HepG2 (cell line): ENCODE measurements at regions not wholly inside any gene's neighbourhood (a gene's known extent, or its start where the extent isn't known, plus 50 kb on each side); places are given as distances from the start of the nearest gene placed in this dataset.

ENCODE experiments used
- ATAC-seq: fragments of 200-7000 bp; cut with Tn5 transposase; 3 replicates; pipeline ENCODE4 v1.9.1; 2020; ENCODE audit warnings: mild to moderate bottlenecking, moderate library complexity
- BruUV-seq: library from RNA; stranded (reverse); fragments of 400-500 nt; replicated peaks from 2 replicates; lab custom pipeline; 2021; lab: Mats Ljungman, UMichigan
- CTCF ChIA-PET: fragments of 300-600 bp; formaldehyde crosslinking; extraction: SDS; loops from one replicate; lab custom pipeline; 2021; ENCODE audit warnings: low total read pairs, inconsistent platforms, low intra/inter-chr PET ratio; lab: Yijun Ruan, JAX
- POLR2A ChIA-PET: fragments of 350-600 bp; sonication (Branson Sonifier 250); formaldehyde crosslinking; loops from one replicate; lab custom pipeline; 2020; ENCODE audit warnings: antibody characterized with exemption, inconsistent platforms; lab: Yijun Ruan, JAX
- DNase-seq: peaks from one replicate; pipeline ENCODE4 v3.0.0-alpha.2; 2015; ENCODE audit warnings: low spot score
- FAIRE-seq: peaks from 3 replicates; lab custom pipeline; 2011; peaks lifted over from hg19 to GRCh38; lab: Jason Lieb, UNC
- H2AFZ ChIP-seq: one replicate; pipeline ENCODE4 v1.6.1; 2011; ENCODE audit warnings: low read length, inconsistent platforms
- H3K27ac ChIP-seq: fragments of 300-600 bp; 3 replicates; pipeline ENCODE4 v1.8.0; 2011; ENCODE audit warnings: mixed run types, mild to moderate bottlenecking, mixed read lengths, low read length, inconsistent platforms; ENCODE audit not compliant: insufficient read depth; ENCODE audit errors: extremely low read length
- H3K27me3 ChIP-seq, 2 experiments: fragments of 200-600 bp in 1 of 2; 2 replicates in 1 of 2; 3 replicates in 1 of 2; pipeline versions ENCODE4 v1.6.0 to v1.8.0; 2011; ENCODE audit warnings: low read length in 2 of 2, mild to moderate bottlenecking in 2 of 2, moderate library complexity in 2 of 2, inconsistent platforms in 1 of 2; ENCODE audit not compliant: insufficient read depth in 2 of 2, control insufficient read depth in 1 of 2
- H3K36me3 ChIP-seq, 2 experiments: fragments of 200-600 bp in 1 of 2; replicated peaks in 1 of 2; 2 replicates in 1 of 2; 3 replicates in 1 of 2; pipeline versions ENCODE4 v1.5.1 to v1.8.0; 2011; ENCODE audit warnings: low read length in 2 of 2, inconsistent platforms in 1 of 2; ENCODE audit not compliant: insufficient read depth in 2 of 2, control insufficient read depth in 1 of 2
- H3K4me1 ChIP-seq: 2 replicates; pipeline ENCODE4 v1.5.1; 2012; ENCODE audit warnings: low read length, inconsistent platforms; ENCODE audit not compliant: insufficient read depth
- H3K4me2 ChIP-seq: 2 replicates; pipeline ENCODE4 v1.6.0; 2011; ENCODE audit warnings: low read depth, low read length, inconsistent platforms
- H3K4me3 ChIP-seq, 3 experiments: fragments of 200-600 bp in 1 of 3; sonication (generic), shearing (Covaris generic) in 1 of 3; replicated peaks in 1 of 3; 2 replicates each; pipeline ENCODE4 v1.5.1; 2011 to 2016; ENCODE audit warnings: low read length in 3 of 3, inconsistent platforms in 2 of 3, low read depth in 2 of 3, mild to moderate bottlenecking in 2 of 3, control low read depth in 1 of 3, mixed read lengths in 1 of 3; ENCODE audit not compliant: insufficient read depth in 1 of 3
- H3K79me2 ChIP-seq: one replicate; pipeline ENCODE4 v1.6.1; 2011; ENCODE audit warnings: low read length, inconsistent platforms; ENCODE audit not compliant: insufficient read depth
- H3K9ac ChIP-seq: 2 replicates; pipeline ENCODE4 v1.6.0; 2011; ENCODE audit warnings: mild to moderate bottlenecking, low read depth, low read length, inconsistent platforms; ENCODE audit not compliant: insufficient read depth
- H3K9me3 ChIP-seq: 2 replicates; pipeline ENCODE4 v1.5.1; 2012; ENCODE audit warnings: mild to moderate bottlenecking, low read length
- H4K20me1 ChIP-seq: 2 replicates; pipeline ENCODE4 v1.6.0; 2011; ENCODE audit warnings: inconsistent platforms, mild to moderate bottlenecking, low read length, moderate library complexity; ENCODE audit not compliant: insufficient read depth
- AKAP8 ChIP-seq: sonication (generic); formaldehyde crosslinking; IDR thresholded peaks from 2 replicates; pipeline ENCODE4 v1.5.1; 2020; ENCODE audit warnings: mild to moderate bottlenecking, missing genetic modification reagents
- CHD2 ChIP-seq: IDR thresholded peaks from 2 replicates; pipeline ENCODE4 v1.6.1; 2011; ENCODE audit warnings: low read depth, low read length, improper control_type of control experiment
- DNMT3B ChIP-seq: conservative IDR thresholded peaks from 2 replicates; pipeline ENCODE4 v1.6.1; 2016; ENCODE audit warnings: missing biosample characterization, control low read depth
- PCBP1 ChIP-seq: fragments of 200-400 bp; formaldehyde crosslinking; IDR thresholded peaks from 2 replicates; pipeline ENCODE4 v1.6.1; 2017; ENCODE audit warnings: mild to moderate bottlenecking, low read depth, low read length, borderline replicate concordance
- RORA ChIP-seq: sonication (generic); formaldehyde crosslinking; IDR thresholded peaks from 2 replicates; pipeline ENCODE4 v1.5.0; 2020; ENCODE audit warnings: mild to moderate bottlenecking, missing genetic modification reagents, moderate library complexity
- ZBTB21 ChIP-seq: sonication (generic); formaldehyde crosslinking; IDR thresholded peaks from 2 replicates; pipeline ENCODE4 v1.4.0; 2020; ENCODE audit warnings: missing genetic modification reagents
- ZFP82 ChIP-seq: sonication (generic); formaldehyde crosslinking; IDR thresholded peaks from 2 replicates; pipeline ENCODE4 v1.5.1; 2020; ENCODE audit warnings: mild to moderate bottlenecking, missing genetic modification reagents, borderline replicate concordance
- ZHX2 ChIP-seq, 2 experiments: sonication (generic) in 1 of 2; formaldehyde crosslinking in 1 of 2; IDR thresholded peaks; 2 replicates each; pipeline versions ENCODE4 v1.6.1 to v1.9.0; 2014 to 2022; ENCODE audit warnings: antibody characterized with exemption in 1 of 2, borderline replicate concordance in 1 of 2, inconsistent platforms in 1 of 2, low read depth in 1 of 2, missing genetic modification reagents in 1 of 2
- ZKSCAN8 ChIP-seq: IDR thresholded peaks from 2 replicates; pipeline ENCODE4 v1.6.1; 2016; ENCODE audit warnings: borderline replicate concordance, missing genetic modification reagents, missing compliant biosample characterization
- WGBS: methylation state at CpG from one replicate; pipeline ENCODE4 v1.1.6; 2017; ENCODE audit warnings: low lambda C conversion rate; 5-methylcytosine and 5-hydroxymethylcytosine counted together
- in situ Hi-C: cut with HindIII; loops from 2 replicates; pipeline ENCODE4 v1.10.0; 2017; ENCODE audit warnings: low pct_unique_long_range_greater_than_20kb; ENCODE audit not compliant: extremely low pct_ligation_motif_present
- intact Hi-C: fragments of 100-400 bp; cut with micrococcal nuclease; formaldehyde crosslinking; loops from one replicate; pipeline ENCODE4 v1.10.0; 2022; ENCODE audit not compliant: unreplicated experiment

GRCh38 chr13:85148009-85148408, 651.2 kb downstream of the SLITRK6 start:
- Histone ChIP-seq H3K27ac (no peak overlapping the region), H3K27me3 (no peaks in the 10 kb centered on the region), H3K9ac (no peak overlapping the region), H3K9me3 (no peaks in the 10 kb centered on the region), H3K4me1 (no peaks in the 10 kb centered on the region), H3K36me3 (no peaks in the 10 kb centered on the region), H3K4me2 (no peak overlapping the region), H2AFZ (no peak overlapping the region), H4K20me1 (no peaks in the 10 kb centered on the region), H3K79me2 (no peaks in the 10 kb centered on the region), H3K4me3 (no peak overlapping the region)
- TF ChIP-seq ZBTB21 (CRISPR knock-in tag) (no peak), RORA (CRISPR knock-in tag) (no peak), ZFP82 (CRISPR knock-in tag) (no peak), PCBP1 (no peak), CHD2 (no peak), DNMT3B (CRISPR knock-in tag) (no peak)
- peak; percentile 1 for DNase-seq
- FAIRE-seq: no peak
- intact Hi-C loops: no loop called here
- POLR2A ChIA-PET: no interaction called here
- no TSS peak for BruUV-seq
- no peak for ATAC-seq
- CTCF ChIA-PET: no interaction called here
- in situ Hi-C loops: no loop called here
- WGBS: 0% methylated on average over 3 of the region's 4 CpGs

- ChIA-PET POLR2A (no interaction called here), CTCF (no interaction called here)
- no peaks in the 10 kb centered on the region for H4K20me1 ChIP-seq
- BruUV-seq: no TSS peak
- H3K79me2 ChIP-seq: no peaks in the 10 kb centered on the region
- TF ChIP-seq ZHX2 (IDR thresholded peaks at IDR 0.05; ENCODE audit: low read depth) (no peak), ZHX2 (CRISPR knock-in tag; IDR thresholded peaks at IDR 0.05; ENCODE audit: borderline replicate concordance) (no peak), AKAP8 (CRISPR knock-in tag) (no peak), ZKSCAN8 (CRISPR knock-in tag) (no peak)
- H3K9ac ChIP-seq: no peak overlapping the region
- no peak overlapping the region for H3K27ac ChIP-seq
- FAIRE-seq: no peak
- intact Hi-C loops (no loop called here), in situ Hi-C loops (no loop called here)
- no peaks in the 10 kb centered on the region for H3K9me3 ChIP-seq
- no peak for DNase-seq
- ATAC-seq: no peak
- no peak overlapping the region for H3K4me3 ChIP-seq
- WGBS: 0% methylated on average over 2 of the region's 2 CpGs
- no peaks in the 10 kb centered on the region for H3K36me3 ChIP-seq
- H3K27me3 ChIP-seq: no peaks in the 10 kb centered on the region; a peak in 1 of 5 replicates
- H2AFZ ChIP-seq: no peak overlapping the region
- H3K4me2 ChIP-seq: no peak overlapping the region
- no peaks in the 10 kb centered on the region for H3K4me1 ChIP-seq
Observed at GRCh38 chr13:85142351-85142927, 656.8 kb downstream of the SLITRK6 start.
